MM.1S (cell line): ENCODE measurements at regions not wholly inside any gene's neighbourhood (a gene's known extent, or its start where the extent isn't known, plus 50 kb on each side); places are given as distances from the start of the nearest gene placed in this dataset.
A peak's percentile ranks its signal among the peaks of the same experiment; 100 is the strongest.

ENCODE experiments used
- DNase-seq: peaks from one replicate; pipeline ENCODE4 v3.0.0-alpha.2; 2015
- H2AFZ ChIP-seq: fragments of 300-600 bp; sonication (generic); 2 replicates; pipeline ENCODE4 v1.6.0; 2016; ENCODE audit warnings: antibody characterized with exemption, low read length
- H3F3A ChIP-seq: fragments of 300-600 bp; sonication (generic); 2 replicates; pipeline ENCODE4 v1.6.1; 2016; ENCODE audit warnings: mild to moderate bottlenecking, antibody characterized with exemption, low read length, moderate library complexity, mixed read lengths; ENCODE audit not compliant: insufficient read depth
- H3K27ac ChIP-seq: fragments of 300-600 bp; sonication (generic); 2 replicates; pipeline ENCODE4 v1.5.1; 2016; ENCODE audit warnings: mild to moderate bottlenecking, low read length
- H3K27me3 ChIP-seq: fragments of 300-600 bp; sonication (generic); replicated peaks from 2 replicates; pipeline ENCODE4 v1.6.0; 2016; ENCODE audit warnings: low read length; ENCODE audit not compliant: insufficient read depth
- H3K36me3 ChIP-seq: fragments of 300-600 bp; sonication (generic); replicated peaks from 2 replicates; pipeline ENCODE4 v1.6.1; 2016; ENCODE audit warnings: mild to moderate bottlenecking, low read length, mixed read lengths; ENCODE audit not compliant: insufficient read depth
- H3K4me1 ChIP-seq: fragments of 300-600 bp; sonication (generic); 2 replicates; pipeline ENCODE4 v1.6.1; 2016; ENCODE audit warnings: low read length, mixed read lengths
- H3K4me2 ChIP-seq: fragments of 300-600 bp; sonication (generic); 2 replicates; pipeline ENCODE4 v1.6.0; 2016; ENCODE audit warnings: low read depth, low read length
- H3K4me3 ChIP-seq: fragments of 300-600 bp; sonication (generic); 2 replicates; pipeline ENCODE4 v1.5.1; 2016; ENCODE audit warnings: low read length, mixed read lengths
- H3K79me2 ChIP-seq: fragments of 300-600 bp; sonication (generic); 2 replicates; pipeline ENCODE4 v1.6.1; 2016; ENCODE audit warnings: mixed run types, low read length, mixed read lengths
- H3K9ac ChIP-seq: fragments of 300-600 bp; sonication (generic); 2 replicates; pipeline ENCODE4 v1.6.1; 2016; ENCODE audit warnings: low read length, mixed read lengths
- H3K9me2 ChIP-seq: fragments of 300-600 bp; sonication (generic); replicated peaks from 2 replicates; pipeline ENCODE4 v1.6.1; 2016; ENCODE audit warnings: mild to moderate bottlenecking, low read length, mixed read lengths; ENCODE audit not compliant: insufficient read depth
- H3K9me3 ChIP-seq: fragments of 300-600 bp; sonication (generic); replicated peaks from 2 replicates; pipeline ENCODE4 v1.6.1; 2016; ENCODE audit warnings: mild to moderate bottlenecking, low read length, mixed read lengths; ENCODE audit not compliant: insufficient read depth
- H4K20me1 ChIP-seq: fragments of 300-600 bp; sonication (generic); 2 replicates; pipeline ENCODE4 v1.6.1; 2016; ENCODE audit warnings: mild to moderate bottlenecking, low read length, moderate library complexity, mixed read lengths; ENCODE audit not compliant: insufficient read depth
- CTCF ChIP-seq: fragments of 300-600 bp; sonication (generic); IDR thresholded peaks from 2 replicates; pipeline ENCODE4 v1.5.1; 2016; ENCODE audit warnings: antibody characterized with exemption, low read length, mixed read lengths
- EZH2 ChIP-seq: fragments of 300-600 bp; sonication (generic); optimal IDR thresholded peaks from 2 replicates; pipeline ENCODE3; 2017; ENCODE audit warnings: low read depth, mild to moderate bottlenecking, antibody characterized with exemption, low read length, mixed read lengths
- EZH2phosphoT487 ChIP-seq: fragments of 300-600 bp; sonication (generic); IDR thresholded peaks from 2 replicates; pipeline ENCODE4 v1.6.1; 2018; ENCODE audit warnings: antibody characterized with exemption, low read length

GRCh38 chr6:137341681-137342195 lies 122.6 kb upstream of the IFNGR1 start:
- Histone ChIP-seq H3K4me2 (peak overlapping the region; percentile 78), H3K27me3 (no peaks in the 10 kb centered on the region), H3K9ac (no peak overlapping the region), H3K79me2 (no peaks in the 10 kb centered on the region), H2AFZ (peak overlapping the region; percentile 37), H3K4me1 (peaks cover 7% of the 10 kb centered on the region; the same call in 1 of the 2 replicates), H3K27ac (no peak overlapping the region), H3K4me3 (no peak overlapping the region), H3K9me2 (no peaks in the 10 kb centered on the region), H3K36me3 (no peaks in the 10 kb centered on the region), H3F3A (no peaks in the 10 kb centered on the region), H4K20me1 (no peaks in the 10 kb centered on the region), H3K9me3 (no peaks in the 10 kb centered on the region)
- TF ChIP-seq EZH2: no peak
- peak; percentile 75 for TF ChIP-seq CTCF
- no peak for TF ChIP-seq EZH2phosphoT487
- peak; percentile 73 for DNase-seq

- no peaks in the 10 kb centered on the region for H3K9me2 ChIP-seq
- no peak overlapping the region for H3K4me2 ChIP-seq
- no peak overlapping the region for H3K27ac ChIP-seq
- no peaks in the 10 kb centered on the region for H3K79me2 ChIP-seq
- no peaks in the 10 kb centered on the region for H4K20me1 ChIP-seq
- no peaks in the 10 kb centered on the region for H3K27me3 ChIP-seq
- H2AFZ ChIP-seq: no peak overlapping the region
- H3K36me3 ChIP-seq: no peaks in the 10 kb centered on the region
- no peak for DNase-seq
- TF ChIP-seq EZH2 (no peak), EZH2phosphoT487 (no peak), CTCF (no peak)
- no peaks in the 10 kb centered on the region for H3F3A ChIP-seq
- H3K9me3 ChIP-seq: no peaks in the 10 kb centered on the region
- peaks cover 7% of the 10 kb centered on the region; the same call in 1 of the 2 replicates for H3K4me1 ChIP-seq
- no peak overlapping the region for H3K4me3 ChIP-seq
- no peak overlapping the region for H3K9ac ChIP-seq
Observed at GRCh38 chr6:137339929-137340559, 120.9 kb upstream of the IFNGR1 start.

- Histone ChIP-seq H3K27ac (no peak overlapping the region), H3K36me3 (no peaks in the 10 kb centered on the region), H3K4me1 (no peaks in the 10 kb centered on the region), H3K79me2 (no peaks in the 10 kb centered on the region), H4K20me1 (no peaks in the 10 kb centered on the region), H3K4me2 (no peak overlapping the region), H3K9me3 (no peaks in the 10 kb centered on the region), H3F3A (no peaks in the 10 kb centered on the region), H2AFZ (no peak overlapping the region), H3K4me3 (no peak overlapping the region), H3K27me3 (no peaks in the 10 kb centered on the region), H3K9me2 (no peaks in the 10 kb centered on the region), H3K9ac (no peak overlapping the region)
- no peak for DNase-seq
- TF ChIP-seq EZH2phosphoT487: no peak
- no peak for TF ChIP-seq CTCF
- TF ChIP-seq EZH2: no peak
Observed at GRCh38 chr6:137334884-137335283, 115.7 kb upstream of the IFNGR1 start.
